Chondrocyte (in vitro differentiated cells): ENCODE measurements at regions not wholly inside any gene's neighbourhood (a gene's known extent, or its start where the extent isn't known, plus 50 kb on each side); places are given as distances from the start of the nearest gene placed in this dataset.

Source experiments
- DNase-seq: peaks from one replicate; pipeline ENCODE4 v3.0.0; 2021; ENCODE audit warnings: mixed read lengths, low spot score
- H3K27ac Mint-ChIP-seq: one replicate; pipeline ENCODE4 v1.8.0; 2021; ENCODE audit warnings: mild to moderate bottlenecking, moderate library complexity, mixed read lengths; ENCODE audit not compliant: unreplicated experiment
- H3K27me3 Mint-ChIP-seq: 2 replicates; pipeline ENCODE4 v1.8.0; 2021; ENCODE audit warnings: low read depth, mixed read lengths
- H3K36me3 Mint-ChIP-seq: 2 replicates; pipeline ENCODE4 v1.8.0; 2021; ENCODE audit warnings: low read depth, mixed read lengths
- H3K4me1 Mint-ChIP-seq: 2 replicates; pipeline ENCODE4 v1.8.0; 2021; ENCODE audit warnings: low read depth, mild to moderate bottlenecking, mixed read lengths
- H3K4me3 Mint-ChIP-seq: one replicate; pipeline ENCODE4 v1.8.0; 2021; ENCODE audit warnings: mild to moderate bottlenecking, moderate library complexity, mixed read lengths; ENCODE audit not compliant: unreplicated experiment
- H3K9me3 Mint-ChIP-seq: 2 replicates; pipeline ENCODE4 v1.8.0; 2021; ENCODE audit warnings: low read depth, mixed read lengths
- TF ChIP-seq, protein P1 (sequence below): fragments of 200-600 bp; sonication (generic); IDR thresholded peaks from 2 replicates; pipeline ENCODE4 v1.5.0; 2021; ENCODE audit warnings: antibody characterized with exemption, mild to moderate bottlenecking, moderate library complexity

- DNase-seq = no peak
- Mint-ChIP-seq H3K4me1 (peaks cover 3% of the 10 kb centered on the region), H3K27ac (no peak overlapping the region), H3K36me3 (peaks cover 4% of the 10 kb centered on the region), H3K4me3 (no peak overlapping the region), H3K9me3 (peaks cover 26% of the 10 kb centered on the region), H3K27me3 (no peaks in the 10 kb centered on the region)
- TF ChIP-seq, protein P1, sequence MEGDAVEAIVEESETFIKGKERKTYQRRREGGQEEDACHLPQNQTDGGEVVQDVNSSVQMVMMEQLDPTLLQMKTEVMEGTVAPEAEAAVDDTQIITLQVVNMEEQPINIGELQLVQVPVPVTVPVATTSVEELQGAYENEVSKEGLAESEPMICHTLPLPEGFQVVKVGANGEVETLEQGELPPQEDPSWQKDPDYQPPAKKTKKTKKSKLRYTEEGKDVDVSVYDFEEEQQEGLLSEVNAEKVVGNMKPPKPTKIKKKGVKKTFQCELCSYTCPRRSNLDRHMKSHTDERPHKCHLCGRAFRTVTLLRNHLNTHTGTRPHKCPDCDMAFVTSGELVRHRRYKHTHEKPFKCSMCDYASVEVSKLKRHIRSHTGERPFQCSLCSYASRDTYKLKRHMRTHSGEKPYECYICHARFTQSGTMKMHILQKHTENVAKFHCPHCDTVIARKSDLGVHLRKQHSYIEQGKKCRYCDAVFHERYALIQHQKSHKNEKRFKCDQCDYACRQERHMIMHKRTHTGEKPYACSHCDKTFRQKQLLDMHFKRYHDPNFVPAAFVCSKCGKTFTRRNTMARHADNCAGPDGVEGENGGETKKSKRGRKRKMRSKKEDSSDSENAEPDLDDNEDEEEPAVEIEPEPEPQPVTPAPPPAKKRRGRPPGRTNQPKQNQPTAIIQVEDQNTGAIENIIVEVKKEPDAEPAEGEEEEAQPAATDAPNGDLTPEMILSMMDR = no peak
Observed at GRCh38 chr5:53191548-53192165, 82.1 kb upstream of the MOCS2 start.

- no peak overlapping the region for H3K4me3 Mint-ChIP-seq
- DNase-seq = no peak
Observed at GRCh38 chr5:53194086-53194485, 84.5 kb upstream of the MOCS2 start.

GRCh38 chr5:53199882-53200281 is 90.3 kb upstream of the MOCS2 start:
- H3K4me1 Mint-ChIP-seq = no peaks in the 10 kb centered on the region
- no peak overlapping the region for H3K4me3 Mint-ChIP-seq

More at GRCh38 chr5:53194086-53194485, 84.5 kb upstream of the MOCS2 start:
- Mint-ChIP-seq H3K27me3 (no peaks in the 10 kb centered on the region), H3K36me3 (peaks cover 4% of the 10 kb centered on the region), H3K27ac (no peak overlapping the region), H3K4me1 (no peaks in the 10 kb centered on the region), H3K9me3 (peaks cover 15% of the 10 kb centered on the region)
- TF ChIP-seq, protein P1 = no peak

DNA sequence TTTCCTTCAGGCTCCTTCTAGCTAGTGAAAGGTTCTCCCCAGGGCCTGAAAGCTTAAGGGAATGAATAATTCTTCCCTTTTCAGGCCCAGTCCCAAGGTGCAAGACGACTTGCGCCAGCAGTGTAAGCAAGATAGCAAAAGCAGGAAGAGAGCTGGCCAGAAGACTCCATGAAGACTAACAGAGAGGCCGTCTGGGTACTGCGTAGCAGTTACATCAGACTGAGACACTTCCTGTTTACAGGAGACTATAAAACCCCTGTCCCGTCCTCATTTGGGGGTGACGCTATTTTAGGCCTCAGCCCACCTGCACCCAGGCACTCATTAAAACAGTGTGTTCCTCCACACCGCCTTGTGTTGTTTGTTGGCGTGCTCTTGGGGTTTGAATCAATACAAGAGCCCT is 90.7 kb upstream of the MOCS2 start:
- no peak for DNase-seq
- Mint-ChIP-seq H3K36me3 (no peaks in the 10 kb centered on the region), H3K27ac (no peak overlapping the region), H3K4me3 (no peak overlapping the region), H3K27me3 (no peaks in the 10 kb centered on the region), H3K4me1 (no peaks in the 10 kb centered on the region), H3K9me3 (no peaks in the 10 kb centered on the region)
- TF ChIP-seq, protein P1 = no peak

More at GRCh38 chr5:53199882-53200281, 90.3 kb upstream of the MOCS2 start:
- no peak overlapping the region for H3K27ac Mint-ChIP-seq
- TF ChIP-seq, protein P1 = no peak
- H3K36me3 Mint-ChIP-seq = no peaks in the 10 kb centered on the region
- DNase-seq = no peak
- no peaks in the 10 kb centered on the region for H3K9me3 Mint-ChIP-seq
- H3K27me3 Mint-ChIP-seq = no peaks in the 10 kb centered on the region

DNA sequence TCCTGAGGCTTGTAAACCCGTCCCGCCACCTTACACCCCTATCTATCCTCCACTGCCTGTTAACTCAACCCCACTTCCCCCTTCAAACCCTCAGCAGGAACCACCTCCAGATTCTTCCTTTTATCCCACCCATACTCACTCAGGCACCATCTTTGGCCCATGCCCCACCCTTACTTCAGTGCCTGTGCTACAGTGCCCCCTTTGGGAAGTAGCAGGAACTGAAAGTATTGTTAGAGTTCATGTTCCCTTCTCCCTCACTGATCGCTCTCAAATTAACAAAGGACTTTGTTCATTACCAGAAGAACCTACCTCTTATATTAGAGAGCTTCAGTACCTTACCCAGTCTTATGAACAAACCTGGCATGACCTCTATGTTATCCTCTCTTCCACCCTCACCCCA is 92.2 kb upstream of the MOCS2 start:
- no peak for DNase-seq
- Mint-ChIP-seq H3K27me3 (no peaks in the 10 kb centered on the region), H3K36me3 (no peaks in the 10 kb centered on the region), H3K27ac (no peak overlapping the region), H3K4me1 (no peaks in the 10 kb centered on the region), H3K9me3 (no peaks in the 10 kb centered on the region), H3K4me3 (no peak overlapping the region)
- TF ChIP-seq, protein P1 = peak; percentile 42
